AG04450 (cell line): ENCODE measurements at regions not wholly inside any gene's neighbourhood (a gene's known extent, or its start where the extent isn't known, plus 50 kb on each side); places are given as distances from the start of the nearest gene placed in this dataset.

ENCODE experiments used
- CTCF ChIA-PET: fragments of 300-600, 350-600 bp; formaldehyde crosslinking; extraction: SDS; loops from one replicate; lab custom pipeline; 2022; ENCODE audit warnings: antibody characterized with exemption, inconsistent platforms; lab: Charles Lee
- POLR2A ChIA-PET: fragments of 350-600 bp; formaldehyde crosslinking; extraction: SDS; loops from one replicate; lab custom pipeline; 2021; ENCODE audit warnings: antibody characterized with exemption, inconsistent platforms; lab: Yijun Ruan, JAX
- DNase-seq: peaks from one replicate; pipeline ENCODE4 v3.0.0-alpha.2; 2011; ENCODE audit warnings: low read depth, low spot score
- H3K27ac ChIP-seq: one replicate; pipeline ENCODE4 v1.5.1; 2012; ENCODE audit warnings: low read depth, low read length, control low read depth
- H3K27me3 ChIP-seq: one replicate; pipeline ENCODE4 v1.6.0; 2012; ENCODE audit warnings: low read length; ENCODE audit not compliant: control insufficient read depth, insufficient read depth
- H3K4me3 ChIP-seq: 2 replicates; pipeline ENCODE4 v1.5.1; 2011; ENCODE audit warnings: mild to moderate bottlenecking, low read depth, low read length, control low read depth
- H3K9me3 ChIP-seq: 2 replicates; pipeline ENCODE4 v1.5.1; 2012; ENCODE audit warnings: low read length; ENCODE audit not compliant: control insufficient read depth, insufficient read depth
- CTCF ChIP-seq: IDR thresholded peaks from 2 replicates; pipeline ENCODE4 v1.5.1; 2011; ENCODE audit warnings: low read depth, low read length, control low read depth, inconsistent platforms

- ChIA-PET POLR2A (no interaction called here), CTCF (interaction anchor here (2.1 kb wide), 1 partner anchor 16 kb away, joined by 7 read pairs; no protein-coding TSS in a partner anchor)
- Histone ChIP-seq H3K27me3 (no peaks in the 10 kb centered on the region), H3K27ac (no peak overlapping the region), H3K9me3 (no peaks in the 10 kb centered on the region), H3K4me3 (no peak overlapping the region)
- no peak for DNase-seq
- TF ChIP-seq CTCF, result no peak
These were observed 982.5 kb downstream of the MAT2B start for GRCh38 chr5:164487939-164488338.

- CTCF ChIA-PET, result interaction anchor here (0.9 to 1.1 kb wide), 3 partner anchors 15 to 929 kb away, joined by 3 to 4 read pairs (median 3); no protein-coding TSS in a partner anchor
- no peak for TF ChIP-seq CTCF
These were observed 992.1 kb downstream of the MAT2B start for GRCh38 chr5:164497311-164498064.

GRCh38 chr5:164498438-164498837 lies 993.0 kb downstream of the MAT2B start:
- ChIA-PET POLR2A (no interaction called here), CTCF (interaction anchor here (0.6 to 0.9 kb wide), 2 partner anchors 16 to 486 kb away, joined by 3 to 4 read pairs; no protein-coding TSS in a partner anchor)
- no peak for TF ChIP-seq CTCF
- no peaks in the 10 kb centered on the region for H3K9me3 ChIP-seq
- no peaks in the 10 kb centered on the region for H3K27me3 ChIP-seq
- H3K4me3 ChIP-seq, result no peak overlapping the region
- H3K27ac ChIP-seq, result no peak overlapping the region
- DNase-seq, result no peak

More at GRCh38 chr5:164497311-164498064, 992.1 kb downstream of the MAT2B start:
- DNase-seq, result no peak
- Histone ChIP-seq H3K27me3 (no peaks in the 10 kb centered on the region), H3K4me3 (no peak overlapping the region), H3K9me3 (no peaks in the 10 kb centered on the region), H3K27ac (no peak overlapping the region)
- POLR2A ChIA-PET, result no interaction called here

- ChIA-PET CTCF (interaction anchor here (1.3 to 6.3 kb wide), 2 partner anchors 487 to 805 kb away, joined by 4 to 155 read pairs; no protein-coding TSS in a partner anchor), POLR2A (no interaction called here)
- DNase-seq, result no peak
- Histone ChIP-seq H3K4me3 (no peak overlapping the region), H3K27me3 (no peaks in the 10 kb centered on the region), H3K27ac (no peak overlapping the region), H3K9me3 (no peaks in the 10 kb centered on the region)
- TF ChIP-seq CTCF, result no peak
These were observed 995.4 kb downstream of the MAT2B start for GRCh38 chr5:164500856-164501255.

- H3K4me3 ChIP-seq, result no peak overlapping the region
- POLR2A ChIA-PET, result no interaction called here
- no peaks in the 10 kb centered on the region for H3K27me3 ChIP-seq
- CTCF ChIA-PET, result interaction anchor here (0.7 to 6.3 kb wide), 3 partner anchors 487 to 932 kb away, joined by 4 to 155 read pairs (median 4); no protein-coding TSS in a partner anchor
- no peaks in the 10 kb centered on the region for H3K9me3 ChIP-seq
- no peak for TF ChIP-seq CTCF
- H3K27ac ChIP-seq, result no peak overlapping the region
- no peak for DNase-seq
These were observed 995.9 kb downstream of the MAT2B start for GRCh38 chr5:164501344-164501743.
